GM23338 (cell line): ENCODE measurements at regions not wholly inside any gene's neighbourhood (a gene's known extent, or its start where the extent isn't known, plus 50 kb on each side); places are given as distances from the start of the nearest gene placed in this dataset.

Source experiments
- ATAC-seq: fragments of 200-7000 bp; cut with Tn5 transposase; 3 replicates; pipeline ENCODE4 v1.9.1; 2020
- DNase-seq: peaks from one replicate; pipeline ENCODE4 v3.0.0-alpha.2; 2015; ENCODE audit warnings: low spot score
- H2AFZ ChIP-seq: fragments of 200-600 bp; sonication (generic); 2 replicates; pipeline ENCODE4 v1.8.0; 2016; ENCODE audit warnings: antibody characterized with exemption, mild to moderate bottlenecking, moderate library complexity
- H3F3A ChIP-seq: fragments of 200-600 bp; sonication (generic); replicated peaks from 2 replicates; pipeline ENCODE4 v1.8.0; 2017; ENCODE audit warnings: antibody characterized with exemption, mixed run types, low read depth
- H3K27ac ChIP-seq: fragments of 200-600 bp; sonication (generic); 2 replicates; pipeline ENCODE4 v1.6.1; 2016; ENCODE audit warnings: low read depth
- H3K27me3 ChIP-seq: fragments of 200-600 bp; sonication (generic); 2 replicates; pipeline ENCODE4 v1.8.0; 2016; ENCODE audit warnings: mild to moderate bottlenecking, mixed run types, moderate library complexity; ENCODE audit not compliant: insufficient read depth
- H3K36me3 ChIP-seq: fragments of 200-600 bp; sonication (generic); 2 replicates; pipeline ENCODE4 v1.8.0; 2016; ENCODE audit warnings: mild to moderate bottlenecking; ENCODE audit not compliant: insufficient read depth
- H3K4me1 ChIP-seq: fragments of 200-600 bp; sonication (generic); 2 replicates; pipeline ENCODE4 v1.8.0; 2016; ENCODE audit warnings: mild to moderate bottlenecking, moderate library complexity; ENCODE audit not compliant: insufficient read depth
- H3K4me2 ChIP-seq: fragments of 200-600 bp; sonication (generic); 2 replicates; pipeline ENCODE4 v1.7.1; 2017; ENCODE audit warnings: mixed run types
- H3K4me3 ChIP-seq: fragments of 200-600 bp; sonication (generic); 2 replicates; pipeline ENCODE4 v1.6.1; 2016; ENCODE audit warnings: mixed run types
- H3K79me2 ChIP-seq: fragments of 200-600 bp; sonication (generic); replicated peaks from 2 replicates; pipeline ENCODE4 v1.8.0; 2017; ENCODE audit warnings: mild to moderate bottlenecking; ENCODE audit not compliant: insufficient read depth
- H3K9me2 ChIP-seq: fragments of 200-600 bp; sonication (generic); 2 replicates; pipeline ENCODE4 v1.8.0; 2017; ENCODE audit not compliant: insufficient read depth
- H4K20me1 ChIP-seq: fragments of 200-600 bp; sonication (generic); replicated peaks from 2 replicates; pipeline ENCODE4 v1.8.0; 2017; ENCODE audit warnings: mild to moderate bottlenecking; ENCODE audit not compliant: insufficient read depth
- H3K27ac Mint-ChIP-seq: 2 replicates; pipeline ENCODE4 v1.8.0; 2020; ENCODE audit warnings: inconsistent platforms, mild to moderate bottlenecking, moderate library complexity, mixed read lengths
- H3K27me3 Mint-ChIP-seq: 3 replicates; pipeline ENCODE4 v1.8.0; 2022; ENCODE audit warnings: low read depth, mild to moderate bottlenecking, moderate library complexity, mixed read lengths, inconsistent platforms; ENCODE audit not compliant: insufficient read depth, poor library complexity
- H3K36me3 Mint-ChIP-seq: 3 replicates; pipeline ENCODE4 v1.8.0; 2021; ENCODE audit warnings: low read depth, mild to moderate bottlenecking, inconsistent platforms, moderate library complexity, mixed read lengths
- H3K4me1 Mint-ChIP-seq: 3 replicates; pipeline ENCODE4 v1.8.0; 2020; ENCODE audit warnings: mild to moderate bottlenecking, inconsistent platforms, mixed read lengths
- H3K4me3 Mint-ChIP-seq: 3 replicates; pipeline ENCODE4 v1.8.0; 2021; ENCODE audit warnings: moderate library complexity, mild to moderate bottlenecking, inconsistent platforms, mixed read lengths
- H3K9me3 Mint-ChIP-seq: 3 replicates; pipeline ENCODE4 v1.8.0; 2020; ENCODE audit warnings: moderate library complexity, mild to moderate bottlenecking, inconsistent platforms, mixed read lengths
- CREB1 ChIP-seq: fragments of 250-450 bp; sonication (Bioruptor Pico); IDR thresholded peaks from 2 replicates; pipeline ENCODE4 v1.5.0; 2020; ENCODE audit warnings: low read depth, mild to moderate bottlenecking, moderate library complexity
- CTCF ChIP-seq, 2 experiments: fragments of 200-600 bp in 1 of 2; sonication (generic) in 1 of 2; conservative IDR thresholded peaks; 2 replicates each; pipeline versions ENCODE4 v1.5.1 to v1.6.1; 2016 to 2017; ENCODE audit warnings: antibody characterized with exemption in 2 of 2, low read depth in 2 of 2, mild to moderate bottlenecking in 2 of 2, moderate library complexity in 1 of 2
- ETS1 ChIP-seq: IDR thresholded peaks from 2 replicates; pipeline ENCODE4 v1.6.1; 2016; ENCODE audit warnings: antibody characterized with exemption
- EZH2 ChIP-seq: fragments of 200-600 bp; sonication (generic); IDR thresholded peaks from one replicate; pipeline ENCODE4 v1.8.0; 2017; ENCODE audit warnings: antibody characterized with exemption, mild to moderate bottlenecking, low read depth; ENCODE audit not compliant: unreplicated experiment
- EZH2phosphoT487 ChIP-seq: fragments of 200-600 bp; sonication (generic); IDR thresholded peaks from one replicate; pipeline ENCODE4 v1.8.1; 2018; ENCODE audit warnings: antibody characterized with exemption; ENCODE audit not compliant: unreplicated experiment
- JUNB ChIP-seq: IDR thresholded peaks from one replicate; pipeline ENCODE4 v1.6.1; 2016; ENCODE audit warnings: antibody characterized with exemption; ENCODE audit not compliant: unreplicated experiment
- NANOG ChIP-seq: IDR thresholded peaks from 2 replicates; pipeline ENCODE4 v1.6.1; 2016; ENCODE audit warnings: antibody characterized with exemption, borderline replicate concordance
- POLR2AphosphoS5 ChIP-seq: IDR thresholded peaks from 2 replicates; pipeline ENCODE4 v1.6.1; 2016; ENCODE audit warnings: antibody characterized with exemption, low read depth
- REST ChIP-seq: IDR thresholded peaks from one replicate; pipeline ENCODE4 v1.6.1; 2018; ENCODE audit warnings: antibody characterized with exemption; ENCODE audit not compliant: unreplicated experiment
- STAT1 ChIP-seq: IDR thresholded peaks from one replicate; pipeline ENCODE4 v1.6.1; 2016; ENCODE audit warnings: antibody characterized with exemption; ENCODE audit not compliant: unreplicated experiment
- ZNF114 ChIP-seq: fragments of 250-450 bp; sonication (Bioruptor Pico); IDR thresholded peaks from 2 replicates; pipeline ENCODE4 v1.5.0; 2020; ENCODE audit warnings: mild to moderate bottlenecking, moderate library complexity
- ZNF331 ChIP-seq: fragments of 250-450 bp; sonication (Bioruptor Pico); IDR thresholded peaks from 2 replicates; pipeline ENCODE4 v1.5.0; 2020; ENCODE audit warnings: low read depth, mild to moderate bottlenecking, moderate library complexity
- ZNF462 ChIP-seq: fragments of 250-450 bp; sonication (Bioruptor Pico); IDR thresholded peaks from 2 replicates; pipeline ENCODE4 v1.5.0; 2020; ENCODE audit warnings: mild to moderate bottlenecking, moderate library complexity

GRCh38 chr12:88645816-88646215 lies 65.5 kb upstream of the KITLG start:
- no peak for ATAC-seq
- Mint-ChIP-seq H3K9me3 (no peaks in the 10 kb centered on the region), H3K36me3 (no peaks in the 10 kb centered on the region), H3K27ac (no peak overlapping the region), H3K4me1 (no peaks in the 10 kb centered on the region), H3K4me3 (no peak overlapping the region), H3K27me3 (no peaks in the 10 kb centered on the region)
- no peak for TF ChIP-seq POLR2AphosphoS5
- TF ChIP-seq ZNF331 (CRISPR knock-in tag), result no peak
- no peak for TF ChIP-seq REST
- TF ChIP-seq CREB1 (CRISPR knock-in tag), result no peak
- TF ChIP-seq ETS1, result no peak
- no peak for TF ChIP-seq ZNF462 (CRISPR knock-in tag)
- TF ChIP-seq CTCF (conservative IDR thresholded peaks at IDR 0.05; ENCODE audit: low read depth in 2 of 2), result no peak
- TF ChIP-seq NANOG, result no peak
- TF ChIP-seq ZNF114 (CRISPR knock-in tag), result no peak
- TF ChIP-seq JUNB, result no peak
- TF ChIP-seq EZH2phosphoT487, result no peak
- no peak for TF ChIP-seq STAT1
- TF ChIP-seq EZH2, result no peak
- DNase-seq, result no peak
- Histone ChIP-seq H3K36me3 (no peaks in the 10 kb centered on the region), H2AFZ (no peak overlapping the region), H4K20me1 (no peaks in the 10 kb centered on the region), H3K4me1 (no peaks in the 10 kb centered on the region), H3K79me2 (no peaks in the 10 kb centered on the region), H3K27ac (no peak overlapping the region), H3K4me3 (no peak overlapping the region), H3K27me3 (no peaks in the 10 kb centered on the region), H3K4me2 (no peak overlapping the region), H3F3A (no peaks in the 10 kb centered on the region), H3K9me2 (no peaks in the 10 kb centered on the region)
